ENCODE measurements at regions not wholly inside any gene's neighbourhood (a gene's known extent, or its start where the extent isn't known, plus 50 kb on each side); places are given as distances from the start of the nearest gene placed in this dataset.
"Not testable (repeated sequence)": the region's sequence is repeated elsewhere in the genome, so short reads cannot be mapped to it uniquely, and the experiment has no call there.

GRCh38 chr6:126202707-126203106 lies 137.2 kb upstream of the CENPW start:
- DNase-seq (ENCODE audit: low read depth in 2 of 2), result no peak

DNA sequence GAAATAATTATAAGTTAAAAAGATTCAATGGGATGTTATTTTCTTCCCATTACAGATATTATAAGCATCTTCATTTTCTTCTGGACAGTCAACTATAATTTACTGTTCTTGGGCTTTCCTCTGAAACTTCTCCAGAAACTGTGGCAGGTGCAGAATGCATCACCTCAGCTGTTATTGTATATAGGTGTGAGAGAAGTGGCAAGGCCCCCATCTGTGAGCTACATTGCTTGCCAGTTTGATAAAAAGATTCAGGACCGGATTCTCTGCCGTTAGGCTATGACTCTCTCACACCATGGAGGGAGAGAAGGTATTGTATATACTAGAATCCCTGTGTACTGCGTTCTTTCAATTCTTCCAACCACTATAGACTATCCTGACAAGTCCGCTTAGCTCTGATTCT lies 135.8 kb upstream of the CENPW start:
- DNase-seq (ENCODE audit: low read depth in 2 of 2), result no peak

GRCh38 chr6:126204598-126204997 lies 135.3 kb upstream of the CENPW start:
- DNase-seq (ENCODE audit: low read depth in 2 of 2), result no peak

GRCh38 chr6:126206504-126207246 lies 133.2 kb upstream of the CENPW start:
- no peak for DNase-seq (ENCODE audit: low read depth in 2 of 2)

- DNase-seq (ENCODE audit: low read depth in 2 of 2), result no peak
These were observed 129.4 kb upstream of the CENPW start for GRCh38 chr6:126210398-126211075.

- DNase-seq (ENCODE audit: low read depth in 2 of 2), result no peak
These were observed 122.4 kb upstream of the CENPW start for GRCh38 chr6:126217497-126217896.

- not testable (repeated sequence) for DNase-seq (ENCODE audit: low read depth in 2 of 2)
These were observed 119.0 kb upstream of the CENPW start for GRCh38 chr6:126220901-126221300.

GRCh38 chr6:126227833-126228702 lies 111.8 kb upstream of the CENPW start:
- DNase-seq (ENCODE audit: low read depth in 2 of 2), result no peak

- DNase-seq (ENCODE audit: low read depth in 2 of 2), result no peak
These were observed 107.2 kb upstream of the CENPW start for GRCh38 chr6:126232671-126233070.

- no peak for DNase-seq (ENCODE audit: low read depth in 2 of 2)
These were observed 106.7 kb upstream of the CENPW start for GRCh38 chr6:126233192-126233591.

GRCh38 chr6:126235363-126235762 lies 104.6 kb upstream of the CENPW start:
- DNase-seq (ENCODE audit: low read depth in 2 of 2), result no peak

DNA sequence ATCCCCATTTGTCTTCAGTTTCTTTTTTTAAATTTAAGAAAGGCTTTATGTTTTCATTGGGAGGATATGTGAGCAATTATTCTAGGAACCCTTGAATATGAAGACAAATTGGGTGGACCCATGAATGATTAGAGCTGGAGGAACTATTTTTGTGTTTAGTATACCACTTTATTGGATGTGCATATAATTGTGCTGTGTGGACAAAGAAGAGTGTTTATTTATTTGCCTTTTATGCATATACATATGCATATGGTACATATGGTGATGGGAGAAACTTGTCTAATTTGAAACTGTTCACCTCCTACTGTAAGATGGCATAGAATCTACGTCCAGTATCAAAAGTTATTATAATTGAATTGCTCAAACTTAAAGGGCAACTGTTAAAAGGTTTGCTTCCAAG lies 94.8 kb upstream of the CENPW start:
- DNase-seq (ENCODE audit: low read depth in 2 of 2), result no peak

DNA sequence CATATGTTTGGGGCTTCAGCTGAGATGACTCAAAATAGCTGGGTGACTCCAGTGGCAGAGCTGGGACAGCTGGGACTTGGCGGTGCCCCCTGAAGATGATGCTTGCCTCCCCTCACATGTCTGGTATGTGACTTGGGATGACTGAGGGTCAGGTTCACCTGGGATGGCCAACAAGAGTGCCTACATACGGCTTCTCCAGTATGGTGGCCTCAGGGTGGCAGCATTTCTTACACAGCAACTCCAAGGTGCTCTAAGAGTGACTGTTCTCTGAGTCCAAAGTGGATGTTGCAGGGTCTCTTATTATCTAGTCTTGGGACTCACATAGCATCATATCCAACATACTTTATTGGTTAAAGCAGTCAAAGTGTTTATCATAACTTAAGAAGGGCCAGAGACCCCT lies 87.8 kb upstream of the CENPW start:
- no peak for DNase-seq (ENCODE audit: low read depth in 2 of 2)

DNA sequence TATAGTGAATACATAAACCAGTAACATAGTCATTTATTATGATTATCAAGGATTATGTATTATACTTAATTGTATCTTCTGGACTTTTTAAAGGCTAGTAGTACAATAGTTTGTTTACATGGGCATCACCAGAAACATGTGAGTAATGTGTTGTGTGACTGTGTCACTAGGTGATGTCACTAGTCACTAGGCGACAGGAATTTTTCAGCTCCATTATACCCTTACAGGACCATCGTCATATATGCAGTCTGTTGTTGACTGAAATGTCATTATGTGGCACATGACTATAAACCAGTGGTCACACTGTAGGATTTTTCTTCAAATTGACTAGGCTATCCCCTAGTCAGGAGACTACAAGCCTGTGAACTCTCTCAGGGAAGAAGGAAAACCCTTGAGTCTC lies 86.5 kb upstream of the CENPW start:
- no peak for DNase-seq (ENCODE audit: low read depth in 2 of 2)

GRCh38 chr6:126258150-126258549 lies 81.8 kb upstream of the CENPW start:
- DNase-seq (ENCODE audit: low read depth in 2 of 2), result no peak

DNA sequence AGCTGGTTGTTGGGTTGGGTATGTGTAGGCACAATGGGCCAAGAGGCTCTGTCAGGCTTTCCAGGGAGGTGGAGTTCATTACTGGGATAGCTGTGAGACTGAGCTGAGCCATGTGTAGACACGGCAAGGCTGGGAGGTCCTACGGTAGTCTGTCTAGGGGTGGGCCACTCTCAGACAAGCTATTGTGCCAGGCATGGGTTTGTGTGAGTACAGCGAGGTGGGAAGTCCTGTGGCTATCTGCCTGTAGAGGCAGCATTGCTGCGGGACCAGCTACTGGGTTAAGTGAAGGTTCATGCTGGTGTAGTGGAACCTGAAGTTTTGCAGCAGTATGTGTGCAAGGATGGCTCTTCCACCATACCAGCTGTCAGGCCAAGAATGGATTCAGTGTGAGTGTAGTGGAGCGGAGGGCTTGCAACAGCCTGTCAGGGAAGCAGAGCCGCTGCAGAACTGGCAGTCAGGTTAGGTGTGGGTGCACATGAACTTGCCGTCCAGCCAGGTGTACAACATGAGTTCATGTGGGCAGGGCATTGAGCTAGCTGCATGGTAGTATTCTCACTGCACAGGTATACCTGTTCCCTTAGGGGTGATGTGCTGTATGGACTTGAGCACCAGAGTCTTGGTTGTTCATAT lies 78.0 kb upstream of the CENPW start:
- DNase-seq (ENCODE audit: low read depth in 2 of 2), result no peak

DNA sequence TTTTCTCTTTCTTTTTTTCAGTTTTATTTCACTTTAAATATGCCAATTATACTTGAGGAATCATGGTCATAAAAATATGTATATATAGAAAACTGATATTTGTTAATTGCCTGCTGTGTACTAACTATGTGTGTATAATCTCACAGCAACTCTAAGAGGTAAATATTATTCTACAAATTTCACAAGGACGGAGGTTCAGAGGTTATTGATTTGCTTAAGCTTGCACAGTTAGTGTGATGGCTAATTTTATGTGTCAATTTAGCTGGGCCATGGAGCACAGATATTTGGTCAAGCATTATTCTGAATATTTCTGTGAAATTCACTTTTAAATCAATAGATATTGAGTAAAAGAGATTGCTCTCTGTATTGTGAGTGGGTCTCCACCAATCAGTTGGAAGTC lies 75.7 kb upstream of the CENPW start:
- DNase-seq (ENCODE audit: low read depth in 2 of 2), result no peak

- DNase-seq (ENCODE audit: low read depth in 2 of 2), result peak in 1 of 2 donors; percentile 31
These were observed 73.3 kb upstream of the CENPW start for GRCh38 chr6:126266664-126267063.

DNA sequence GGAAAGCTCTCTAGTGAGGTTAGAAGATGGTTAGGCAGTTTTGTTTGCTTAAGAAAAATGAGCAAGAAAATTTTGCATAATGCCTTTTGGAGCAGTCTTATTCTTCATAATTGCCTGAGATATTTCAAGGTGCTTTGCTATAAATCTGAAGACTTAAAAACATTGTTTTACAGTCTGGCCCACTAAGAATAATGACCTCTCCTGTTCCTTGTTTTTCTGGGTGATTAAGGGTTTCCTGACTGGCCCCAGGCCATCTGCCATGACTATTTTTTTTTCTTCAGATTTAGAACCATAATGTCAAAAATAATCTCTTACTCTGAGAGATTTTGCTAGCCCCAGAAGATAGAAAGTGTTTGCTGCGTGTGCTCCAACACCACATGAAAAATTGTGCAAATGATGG lies 72.3 kb upstream of the CENPW start:
- DNase-seq (ENCODE audit: low read depth in 2 of 2), result peak in 1 of 2 donors; percentile 57

DNA sequence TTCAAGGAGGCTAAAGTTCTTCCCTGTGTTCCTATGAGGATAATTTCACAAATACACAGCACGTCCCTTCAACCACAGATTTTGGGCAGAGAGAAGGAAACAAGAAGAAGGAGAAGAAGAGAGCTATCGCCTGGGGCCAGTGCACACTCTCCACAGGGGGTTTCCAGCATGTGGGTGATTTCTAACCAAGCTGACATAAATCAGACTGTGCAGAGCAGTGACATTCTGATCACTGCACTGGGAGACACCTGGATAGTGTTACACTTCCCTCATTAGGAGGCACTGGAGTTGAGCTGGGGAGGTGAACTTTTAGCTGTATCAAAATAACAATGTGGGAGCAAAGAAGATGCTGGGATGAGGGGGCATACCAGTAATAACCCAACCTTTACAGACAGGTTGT lies 71.8 kb upstream of the CENPW start:
- DNase-seq (ENCODE audit: low read depth in 2 of 2), result no peak

DNA sequence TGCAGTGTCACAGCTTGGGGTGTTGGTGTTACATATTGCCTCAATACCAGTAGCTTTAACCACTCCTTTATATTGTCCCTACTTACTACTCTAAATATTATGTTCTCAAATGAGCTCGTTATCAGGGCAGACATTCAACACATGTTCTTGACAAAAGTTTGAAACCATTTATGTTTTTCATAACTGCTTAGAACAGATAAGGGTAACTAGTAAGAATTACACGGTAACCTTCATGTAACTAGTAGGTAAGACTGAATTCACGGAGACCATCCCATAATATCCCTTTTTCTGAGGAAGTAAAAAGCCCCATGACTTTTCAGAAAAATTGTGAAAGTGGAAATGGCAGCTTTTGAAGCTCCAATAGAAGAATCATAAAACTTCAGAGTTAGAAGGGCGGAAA lies 59.6 kb upstream of the CENPW start:
- no peak for DNase-seq (ENCODE audit: low read depth in 2 of 2)

GRCh38 chr6:126285871-126286365 lies 54.0 kb upstream of the CENPW start:
- no peak for DNase-seq (ENCODE audit: low read depth in 2 of 2)

Data from lung microvascular endothelial cell (primary cell).